NCI-H510A (cell line): ENCODE measurements at regions not wholly inside any gene's neighbourhood (a gene's known extent, or its start where the extent isn't known, plus 50 kb on each side); places are given as distances from the start of the nearest gene placed in this dataset.
"Not testable (repeated sequence)": the region's sequence is repeated elsewhere in the genome, so short reads cannot be mapped to it uniquely, and the experiment has no call there.

Experiments used
- DNase-seq: peaks from one replicate; lab custom pipeline; 2025; lab: John Stamatoyannopoulos, UW

DNA sequence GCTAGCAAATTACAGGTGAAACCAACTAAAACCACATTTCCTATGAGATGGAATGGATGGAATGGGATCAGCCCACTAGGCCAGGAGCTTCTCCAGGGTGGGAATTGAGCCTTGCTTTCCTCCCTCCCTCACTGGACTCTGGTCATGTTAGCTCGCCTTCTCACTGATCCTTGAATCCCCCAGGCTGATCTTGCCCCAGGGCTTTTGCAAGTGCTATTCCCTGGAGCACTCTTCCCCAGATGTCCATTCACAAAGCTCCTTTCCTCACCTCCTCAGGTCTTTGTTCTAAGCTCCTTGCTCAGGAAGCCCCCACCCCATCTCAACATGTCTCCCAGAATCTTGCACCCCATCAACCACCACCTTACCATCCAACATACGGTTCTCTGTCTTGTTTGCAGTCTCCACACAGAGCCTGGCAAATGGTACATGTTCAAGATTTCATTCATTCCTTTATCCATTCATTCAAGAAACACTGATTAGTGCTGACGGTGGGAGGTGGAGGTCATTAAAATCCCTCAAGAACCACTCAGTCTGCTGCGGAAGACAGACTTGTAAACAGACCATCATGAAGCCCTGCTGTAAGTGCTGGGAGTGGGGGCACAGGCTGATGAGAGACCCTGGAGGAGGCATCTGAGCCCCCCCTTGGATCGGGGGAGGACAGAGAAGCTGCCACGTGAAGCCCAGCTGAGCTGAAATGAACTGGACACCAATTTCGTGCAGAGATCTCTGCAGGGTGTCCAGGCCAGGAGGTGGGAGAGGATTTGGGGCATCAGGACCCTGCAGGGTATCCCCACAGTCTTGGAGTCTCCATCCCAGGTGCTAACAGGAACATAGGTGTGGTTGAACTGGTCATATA, 141.7 kb downstream of the BARX1 start:
- DNase-seq = no peak

DNA sequence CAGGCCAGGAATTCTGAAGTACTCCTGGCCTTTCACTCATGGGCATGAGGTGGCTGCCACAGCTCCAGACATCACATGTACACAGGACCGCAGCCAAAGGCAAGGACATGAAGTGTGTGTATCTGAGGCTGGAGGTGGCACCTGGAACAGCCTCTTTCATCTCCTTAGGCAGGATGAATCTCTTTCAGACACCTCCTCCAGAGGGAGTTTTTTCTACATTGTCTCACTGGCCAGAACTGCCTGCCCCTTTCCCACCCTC, 142.8 kb downstream of the BARX1 start:
- no peak for DNase-seq

GRCh38 chr9:93810028-93810971, 144.9 kb downstream of the BARX1 start:
- DNase-seq = no peak

GRCh38 chr9:93809204-93809940, 145.8 kb downstream of the BARX1 start:
- no peak for DNase-seq

DNA sequence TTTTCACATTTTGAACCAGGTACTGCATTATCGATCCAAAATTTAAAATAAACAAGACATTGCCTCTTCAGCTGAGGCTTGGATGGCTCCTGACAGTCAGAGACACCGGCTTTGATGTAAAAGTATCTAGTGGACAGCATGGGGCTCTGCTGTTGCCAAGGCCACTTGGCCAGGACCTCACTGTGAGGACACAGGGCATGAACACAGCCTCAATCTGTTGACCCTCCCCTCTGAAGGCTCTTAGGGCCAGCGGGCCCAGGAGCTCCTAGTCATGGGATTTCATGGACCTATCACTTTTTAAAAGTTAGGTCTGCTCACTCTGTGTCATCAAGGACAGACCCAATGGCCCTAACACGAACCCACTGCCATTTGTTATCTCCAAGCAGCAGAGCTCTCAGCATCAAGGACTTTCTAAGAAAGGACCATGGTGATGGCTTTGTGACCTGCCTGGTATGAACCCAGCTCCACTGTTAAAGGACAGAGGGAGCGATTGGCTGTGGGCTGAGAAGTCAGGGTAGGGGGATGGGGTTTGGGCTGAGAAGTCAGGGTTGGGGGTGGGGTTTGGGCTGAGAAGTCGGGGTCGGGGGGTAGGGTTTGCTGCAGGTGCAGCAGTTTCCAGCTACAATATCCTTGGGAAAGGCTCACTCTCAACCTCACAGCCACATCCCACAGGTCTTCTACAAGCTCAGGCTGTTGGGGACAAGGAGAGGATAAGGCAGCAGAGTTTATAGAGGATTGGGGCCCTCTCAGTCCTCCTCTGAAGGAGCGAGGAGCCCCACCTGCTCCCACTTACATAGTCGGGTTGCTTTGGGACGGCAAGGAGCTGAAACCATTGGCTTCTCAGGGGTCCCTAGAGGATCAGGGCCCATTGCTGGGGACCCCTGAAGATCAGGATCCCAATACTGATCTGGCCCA, 146.8 kb downstream of the BARX1 start:
- DNase-seq = no peak

DNA sequence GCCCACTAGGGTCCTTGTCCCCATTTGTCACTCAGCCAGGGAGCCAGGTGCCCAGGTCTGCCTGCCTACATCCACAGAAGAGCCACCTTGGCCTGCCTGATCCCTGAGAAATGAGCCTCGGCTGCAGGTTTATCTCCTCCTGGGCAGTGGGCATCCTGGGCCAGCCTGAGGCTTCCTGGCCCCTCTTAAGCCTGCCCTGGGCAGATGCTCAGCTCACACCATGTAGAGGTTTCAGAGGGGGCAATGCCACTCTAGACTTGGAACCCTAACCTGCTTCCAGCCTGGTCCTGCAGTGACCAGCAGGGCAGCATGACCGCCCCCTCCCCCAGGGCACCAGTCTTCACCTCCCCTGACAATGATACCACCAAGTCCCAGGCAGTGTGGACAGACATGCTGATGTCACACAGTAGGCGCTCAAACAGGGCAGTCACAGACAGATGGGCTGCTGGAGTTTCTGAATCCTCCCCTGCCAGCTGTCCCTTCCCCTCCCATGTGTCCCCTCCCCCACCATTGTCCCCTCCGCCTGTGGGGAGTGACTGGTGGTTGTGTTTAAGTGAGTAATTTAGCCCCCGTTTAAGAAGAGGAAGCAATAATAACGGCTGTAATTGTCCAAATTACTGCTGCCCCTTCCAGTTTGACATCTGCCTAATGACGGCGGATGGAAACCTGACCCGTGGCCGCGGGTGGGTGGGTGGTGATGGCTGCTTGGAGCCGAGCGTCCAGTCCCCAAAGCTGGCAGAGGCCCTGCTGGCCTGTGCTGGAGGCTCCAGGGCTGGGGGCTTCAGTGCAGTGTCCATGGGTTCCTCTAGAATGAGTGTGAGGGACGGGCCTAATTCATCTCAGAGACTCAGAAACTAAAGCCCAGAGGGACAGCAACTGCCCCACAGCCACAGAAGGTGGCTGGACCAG, 147.7 kb downstream of the BARX1 start:
- no peak for DNase-seq

DNA sequence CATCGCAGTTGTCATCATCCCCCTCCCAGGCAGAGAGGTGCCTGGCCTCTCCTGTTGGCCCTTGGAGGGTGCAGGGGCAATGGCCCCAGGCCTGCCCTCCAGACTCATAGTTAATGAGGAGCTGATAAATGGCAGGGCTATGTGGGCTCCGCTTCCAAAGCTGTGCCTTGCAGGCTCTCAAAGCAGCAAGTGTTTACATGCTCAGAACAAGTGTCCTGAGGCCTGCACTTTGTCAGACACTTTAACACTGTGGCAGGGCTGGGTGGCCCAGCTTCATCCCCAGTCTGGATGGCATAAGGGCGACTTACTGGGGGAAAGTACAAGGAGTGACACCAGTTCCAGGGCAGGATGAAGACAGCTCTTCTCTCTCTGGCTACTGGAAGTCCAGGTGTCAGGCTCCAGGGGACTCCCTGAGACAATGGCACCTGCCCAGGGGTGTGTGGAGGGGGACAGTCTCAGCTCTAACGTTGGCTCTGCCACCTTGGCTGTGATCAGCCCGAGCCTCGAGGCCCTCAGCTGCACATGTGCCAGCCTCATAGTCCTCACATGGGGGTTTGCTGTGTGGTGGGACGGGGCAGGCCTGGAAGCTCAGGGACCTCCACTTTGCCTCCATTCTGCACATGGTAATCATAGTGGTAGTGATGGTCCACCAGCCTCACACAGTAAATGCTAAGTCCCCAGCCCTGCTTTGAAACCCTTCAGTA, 153.4 kb downstream of the BARX1 start:
- no peak for DNase-seq

DNA sequence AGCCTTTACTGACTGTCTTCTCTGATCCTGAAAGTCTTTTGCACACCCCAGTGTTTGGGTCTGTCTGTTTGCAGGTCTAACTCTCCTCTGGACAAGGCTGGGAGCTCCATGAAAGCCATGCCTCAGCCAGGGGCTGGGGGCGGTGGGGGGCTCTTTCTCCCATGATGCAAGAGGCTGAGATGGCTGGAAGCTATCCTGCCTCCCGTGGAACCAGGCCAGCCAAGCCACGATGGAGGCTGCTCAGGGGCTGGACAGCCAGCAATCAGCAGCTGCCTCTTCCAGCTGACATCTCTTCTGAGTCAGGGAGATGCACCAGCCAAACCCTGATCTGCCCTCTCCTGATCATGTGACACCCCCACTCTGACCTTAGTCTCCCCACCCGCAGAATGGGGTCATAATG, 154.0 kb downstream of the BARX1 start:
- DNase-seq = no peak

DNA sequence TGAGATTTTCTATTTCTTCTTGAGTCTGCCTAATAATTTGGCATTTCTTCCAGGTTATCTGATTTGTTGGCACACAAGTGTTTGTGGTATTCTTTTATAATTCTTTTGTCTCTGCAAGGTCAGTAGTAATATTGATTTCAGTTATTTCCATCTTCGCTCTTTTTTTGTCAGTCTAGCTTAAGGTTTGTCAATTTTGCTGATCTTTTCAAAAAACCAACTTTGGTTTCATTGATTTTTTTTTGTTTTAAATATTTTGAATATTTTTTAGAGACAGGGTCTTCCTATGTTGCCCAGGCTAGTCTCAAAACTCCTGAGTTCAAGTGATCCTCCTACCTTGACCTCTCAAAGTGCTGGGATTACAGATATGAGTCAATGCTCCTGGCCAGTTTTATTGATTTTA, 162.8 kb downstream of the BARX1 start:
- DNase-seq = no peak

GRCh38 chr9:93786204-93786603, 169.0 kb downstream of the BARX1 start:
- DNase-seq = no peak

DNA sequence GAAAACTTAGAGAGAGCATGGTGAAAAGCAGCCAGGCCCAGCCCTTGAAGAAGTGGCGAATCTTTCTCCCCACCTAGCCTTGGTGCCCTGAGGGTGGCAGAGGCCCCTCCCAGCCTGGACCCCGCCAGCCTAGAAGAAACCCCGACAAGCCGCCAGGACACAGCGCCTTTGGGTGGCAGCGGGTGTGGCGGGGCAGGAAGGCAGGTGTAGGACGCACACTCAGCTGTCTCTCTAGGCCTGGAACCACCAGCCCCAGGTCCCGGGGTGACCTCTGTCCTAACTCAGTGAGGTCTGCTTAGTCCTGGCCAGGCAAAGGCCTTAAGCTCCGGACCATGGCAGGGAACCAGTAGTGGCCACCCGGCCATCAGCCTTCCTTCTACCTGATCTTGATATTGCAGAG, 178.3 kb downstream of the BARX1 start:
- no peak for DNase-seq

DNA sequence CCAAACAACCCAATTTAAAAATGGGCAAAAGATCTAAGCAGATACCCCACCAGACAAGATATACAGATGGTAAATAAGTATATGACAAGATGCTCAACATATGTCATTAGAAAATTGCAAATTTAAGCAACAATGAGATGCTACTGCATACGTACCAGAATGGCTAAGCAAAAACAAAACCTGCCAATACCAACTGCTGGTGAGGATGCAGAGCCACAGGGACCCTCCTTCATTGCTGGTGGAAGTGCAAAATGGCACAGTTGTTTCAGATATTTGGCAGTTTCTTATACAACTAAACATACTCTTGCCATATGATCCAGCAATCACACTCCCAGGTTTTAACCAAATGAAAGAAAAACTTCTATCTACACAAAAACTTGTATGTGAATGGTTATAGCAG, 178.9 kb downstream of the BARX1 start:
- no peak for DNase-seq

- no peak for DNase-seq
Measured at GRCh38 chr9:93774331-93775102, 180.6 kb downstream of the BARX1 start.

- DNase-seq = no peak
Measured at GRCh38 chr9:93771276-93771675, 183.9 kb downstream of the BARX1 start.

- no peak for DNase-seq
Measured at GRCh38 chr9:93761822-93762221, 185.4 kb downstream of the PHF2 start.

- no peak for DNase-seq
Measured at GRCh38 chr9:93750045-93750444, 173.7 kb downstream of the PHF2 start.

DNA sequence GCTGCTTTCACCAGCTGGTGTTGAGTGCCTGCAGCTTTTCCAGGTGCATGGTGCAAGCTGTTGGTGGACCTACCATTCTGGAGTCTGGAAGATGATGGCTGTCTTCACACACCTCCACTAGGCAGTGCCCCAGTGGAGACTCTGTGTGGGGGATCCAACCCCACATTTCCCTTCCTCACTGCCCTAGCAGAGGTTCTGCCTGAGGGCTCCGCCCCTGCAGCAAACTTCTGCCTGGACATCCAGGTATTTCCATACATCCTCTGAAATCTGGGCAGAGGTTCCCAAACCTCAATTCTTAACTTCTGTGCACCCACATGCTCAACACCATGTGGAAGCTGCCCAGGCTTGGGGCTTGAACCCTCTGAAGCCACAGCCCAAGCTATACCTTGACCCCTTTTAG, 172.4 kb downstream of the PHF2 start:
- DNase-seq = not testable (repeated sequence)

GRCh38 chr9:93731963-93732362, 155.6 kb downstream of the PHF2 start:
- DNase-seq = no peak

- no peak for DNase-seq
Measured at GRCh38 chr9:93730648-93731047, 154.3 kb downstream of the PHF2 start.
